Parathyroid adenoma (tissue), 2 donors: ENCODE measurements at regions not wholly inside any gene's neighbourhood (a gene's known extent, or its start where the extent isn't known, plus 50 kb on each side); places are given as distances from the start of the nearest gene placed in this dataset.

Experiments used
- H2AFZ ChIP-seq: fragments of 300-600 bp; sonication (generic); one replicate; pipeline ENCODE4 v1.7.0; 2017; ENCODE audit warnings: antibody characterized with exemption, mild to moderate bottlenecking
- H3K27ac ChIP-seq: fragments of 300-600 bp; sonication (generic); one replicate; pipeline ENCODE4 v1.7.0; 2017
- H3K27me3 ChIP-seq: fragments of 300-600 bp; sonication (generic); one replicate; pipeline ENCODE4 v1.7.0; 2017; ENCODE audit warnings: low read length; ENCODE audit not compliant: control insufficient read depth, insufficient read depth
- H3K36me3 ChIP-seq: fragments of 300-600 bp; sonication (generic); one replicate; pipeline ENCODE4 v1.7.0; 2017; ENCODE audit warnings: low read length; ENCODE audit not compliant: control insufficient read depth, insufficient read depth
- H3K4me1 ChIP-seq: fragments of 300-600 bp; sonication (generic); one replicate; pipeline ENCODE4 v1.7.0; 2017; ENCODE audit warnings: control low read depth
- H3K4me2 ChIP-seq: fragments of 300-600 bp; sonication (generic); one replicate; pipeline ENCODE4 v1.7.0; 2017; ENCODE audit warnings: low read length
- H3K4me3 ChIP-seq: fragments of 300-600 bp; sonication (generic); one replicate; pipeline ENCODE4 v1.7.0; 2017; ENCODE audit warnings: low read depth, low read length
- H3K79me2 ChIP-seq: fragments of 300-600 bp; sonication (generic); one replicate; pipeline ENCODE4 v1.7.0; 2017; ENCODE audit warnings: control low read depth
- H3K9ac ChIP-seq: fragments of 300-600 bp; sonication (generic); one replicate; pipeline ENCODE4 v1.7.0; 2017; ENCODE audit warnings: mild to moderate bottlenecking
- H3K9me3 ChIP-seq: fragments of 300-600 bp; sonication (generic); one replicate; pipeline ENCODE4 v1.7.0; 2017; ENCODE audit warnings: low read length; ENCODE audit not compliant: control insufficient read depth
- TF ChIP-seq, protein P1 (sequence below): fragments of 300-600 bp; sonication (generic); IDR thresholded peaks from one replicate; pipeline ENCODE4 v1.7.0; 2017; ENCODE audit warnings: antibody characterized with exemption, mild to moderate bottlenecking
- donor health status: primary hyperparathyroidism.

DNA sequence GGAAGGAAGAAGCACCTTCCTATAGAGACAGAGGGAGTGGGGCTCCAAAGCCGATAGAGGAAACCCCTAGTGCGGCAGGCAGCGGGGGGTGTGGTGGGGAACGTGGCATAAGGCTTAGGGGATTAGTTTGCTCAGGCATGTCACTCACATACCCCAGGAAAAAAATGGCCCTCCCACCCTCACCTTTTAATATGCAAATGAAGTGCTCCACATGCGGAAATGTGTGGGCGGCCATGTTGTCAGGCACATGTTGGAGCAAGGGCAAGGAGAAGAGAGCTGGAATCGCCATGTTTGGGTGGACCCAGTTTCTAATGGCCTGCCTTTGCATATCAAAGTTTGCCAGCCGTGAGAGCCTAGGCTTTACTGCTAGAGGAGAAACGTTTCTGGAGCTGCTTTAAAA is 758.8 kb downstream of the NR2F1-AS1 start:
- no peaks in the 10 kb centered on the region for H3K79me2 ChIP-seq
- no peak overlapping the region for H3K27ac ChIP-seq
- H3K9me3 ChIP-seq, result no peaks in the 10 kb centered on the region
- no peaks in the 10 kb centered on the region for H3K36me3 ChIP-seq
- no peak overlapping the region for H3K9ac ChIP-seq
- H3K4me1 ChIP-seq, result no peaks in the 10 kb centered on the region
- no peak overlapping the region for H3K4me2 ChIP-seq
- TF ChIP-seq, protein P1, sequence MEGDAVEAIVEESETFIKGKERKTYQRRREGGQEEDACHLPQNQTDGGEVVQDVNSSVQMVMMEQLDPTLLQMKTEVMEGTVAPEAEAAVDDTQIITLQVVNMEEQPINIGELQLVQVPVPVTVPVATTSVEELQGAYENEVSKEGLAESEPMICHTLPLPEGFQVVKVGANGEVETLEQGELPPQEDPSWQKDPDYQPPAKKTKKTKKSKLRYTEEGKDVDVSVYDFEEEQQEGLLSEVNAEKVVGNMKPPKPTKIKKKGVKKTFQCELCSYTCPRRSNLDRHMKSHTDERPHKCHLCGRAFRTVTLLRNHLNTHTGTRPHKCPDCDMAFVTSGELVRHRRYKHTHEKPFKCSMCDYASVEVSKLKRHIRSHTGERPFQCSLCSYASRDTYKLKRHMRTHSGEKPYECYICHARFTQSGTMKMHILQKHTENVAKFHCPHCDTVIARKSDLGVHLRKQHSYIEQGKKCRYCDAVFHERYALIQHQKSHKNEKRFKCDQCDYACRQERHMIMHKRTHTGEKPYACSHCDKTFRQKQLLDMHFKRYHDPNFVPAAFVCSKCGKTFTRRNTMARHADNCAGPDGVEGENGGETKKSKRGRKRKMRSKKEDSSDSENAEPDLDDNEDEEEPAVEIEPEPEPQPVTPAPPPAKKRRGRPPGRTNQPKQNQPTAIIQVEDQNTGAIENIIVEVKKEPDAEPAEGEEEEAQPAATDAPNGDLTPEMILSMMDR, result no peak
- no peak overlapping the region for H3K4me3 ChIP-seq
- H2AFZ ChIP-seq, result no peak overlapping the region
- no peaks in the 10 kb centered on the region for H3K27me3 ChIP-seq

DNA sequence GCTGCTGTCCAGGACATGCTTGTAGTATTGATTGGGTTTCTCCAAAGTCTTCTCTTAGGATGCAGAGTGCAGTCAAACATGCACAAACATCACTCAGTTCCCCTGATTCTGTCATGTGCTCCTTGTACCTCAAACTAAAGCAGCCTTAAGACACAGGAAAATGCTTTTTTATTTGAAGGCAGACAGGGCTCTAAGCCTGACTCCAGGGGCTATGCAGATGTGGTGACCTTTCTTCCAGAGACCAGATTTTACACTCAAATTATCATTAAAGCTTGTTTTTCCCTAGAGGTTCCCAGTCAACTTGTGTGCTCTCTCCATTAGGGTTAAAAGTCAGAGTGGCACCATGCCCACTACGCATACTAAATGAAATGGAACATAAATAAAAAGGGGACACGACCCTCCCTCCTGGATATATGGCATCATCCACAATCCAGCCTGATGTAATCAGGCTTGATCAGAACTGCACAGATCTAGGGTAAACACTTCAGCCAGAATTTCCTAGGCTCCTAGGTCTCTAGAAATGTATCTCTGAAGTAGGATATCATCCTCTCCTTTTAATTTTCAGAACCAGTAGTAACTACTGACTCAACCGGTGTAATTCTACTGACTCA is 771.1 kb downstream of the NR2F1-AS1 start:
- Histone ChIP-seq H3K27me3 (no peaks in the 10 kb centered on the region), H3K4me3 (no peak overlapping the region), H2AFZ (no peak overlapping the region), H3K9ac (no peak overlapping the region), H3K27ac (no peak overlapping the region), H3K4me1 (no peaks in the 10 kb centered on the region), H3K4me2 (no peak overlapping the region), H3K9me3 (no peaks in the 10 kb centered on the region), H3K36me3 (no peaks in the 10 kb centered on the region), H3K79me2 (no peaks in the 10 kb centered on the region)
- TF ChIP-seq, protein P1, result no peak

DNA sequence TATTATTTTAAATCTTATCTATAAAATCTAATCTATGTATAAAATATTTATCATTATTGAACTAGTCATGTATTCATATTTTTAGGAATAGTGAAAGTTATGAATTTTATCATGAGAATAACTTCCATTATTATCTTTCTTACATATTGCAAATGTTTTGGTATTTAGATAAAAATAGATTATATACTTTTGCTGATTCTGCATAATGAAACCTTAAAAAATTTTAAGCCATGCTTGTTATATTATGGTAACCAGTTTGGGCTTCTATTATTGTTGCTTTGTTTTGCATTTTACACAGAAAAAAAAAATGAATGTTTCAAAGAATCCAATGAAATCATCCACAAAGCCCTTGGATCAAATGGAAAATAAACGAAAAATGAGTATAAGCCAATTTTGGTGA is 772.5 kb downstream of the NR2F1-AS1 start:
- Histone ChIP-seq H2AFZ (no peak overlapping the region), H3K9ac (no peak overlapping the region), H3K27ac (no peak overlapping the region), H3K36me3 (no peaks in the 10 kb centered on the region), H3K9me3 (no peaks in the 10 kb centered on the region), H3K4me2 (no peak overlapping the region), H3K4me3 (no peak overlapping the region), H3K4me1 (no peaks in the 10 kb centered on the region), H3K27me3 (no peaks in the 10 kb centered on the region), H3K79me2 (no peaks in the 10 kb centered on the region)
- TF ChIP-seq, protein P1, result no peak

DNA sequence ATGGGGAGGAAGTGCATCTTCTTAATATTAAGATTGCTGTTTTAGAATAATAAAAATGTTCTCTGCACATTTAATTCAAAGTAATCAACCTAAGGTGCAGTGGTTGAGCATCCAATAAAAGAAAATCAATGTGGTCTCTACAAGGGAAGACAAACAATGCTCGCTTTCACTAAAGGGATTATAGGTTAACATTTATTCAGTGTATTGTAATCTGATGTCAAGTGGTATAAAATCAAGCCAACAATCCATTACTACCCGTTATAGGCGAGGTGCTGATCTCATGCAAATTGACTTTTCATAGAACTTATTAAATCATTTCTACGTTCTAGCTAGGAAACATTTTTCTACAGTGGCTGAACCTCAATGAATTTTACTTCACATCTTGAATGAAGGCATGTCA is 773.9 kb downstream of the NR2F1-AS1 start:
- H3K27me3 ChIP-seq, result no peaks in the 10 kb centered on the region
- H2AFZ ChIP-seq, result no peak overlapping the region
- H3K4me2 ChIP-seq, result no peak overlapping the region
- H3K27ac ChIP-seq, result no peak overlapping the region
- TF ChIP-seq, protein P1, result no peak
- no peaks in the 10 kb centered on the region for H3K9me3 ChIP-seq
- no peaks in the 10 kb centered on the region for H3K36me3 ChIP-seq
- no peak overlapping the region for H3K9ac ChIP-seq
- H3K4me3 ChIP-seq, result no peak overlapping the region
- no peaks in the 10 kb centered on the region for H3K4me1 ChIP-seq
- H3K79me2 ChIP-seq, result no peaks in the 10 kb centered on the region

DNA sequence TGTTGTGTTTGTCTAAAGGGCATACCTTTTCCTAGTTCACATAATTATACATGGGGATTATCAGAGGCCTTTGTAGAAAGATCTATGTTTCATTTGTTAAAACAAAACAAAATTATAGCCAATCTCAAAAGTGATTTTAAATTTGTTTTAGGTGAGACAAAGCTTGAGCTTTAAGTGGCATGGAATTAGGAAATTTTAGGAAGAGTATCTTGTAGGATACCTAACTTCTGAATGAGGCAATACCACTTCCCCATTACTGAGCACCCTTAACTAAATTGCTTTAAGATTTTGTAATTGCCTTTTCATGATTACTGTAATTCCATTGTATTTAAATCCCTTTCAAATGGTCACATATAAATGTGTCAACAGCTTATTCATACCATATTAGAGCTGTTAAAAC is 775.6 kb downstream of the NR2F1-AS1 start:
- H3K4me1 ChIP-seq, result no peaks in the 10 kb centered on the region
- H3K4me3 ChIP-seq, result no peak overlapping the region
- no peak overlapping the region for H3K4me2 ChIP-seq
- TF ChIP-seq, protein P1, result no peak
- no peaks in the 10 kb centered on the region for H3K36me3 ChIP-seq
- no peaks in the 10 kb centered on the region for H3K27me3 ChIP-seq
- H3K27ac ChIP-seq, result no peak overlapping the region
- H2AFZ ChIP-seq, result no peak overlapping the region
- H3K79me2 ChIP-seq, result no peaks in the 10 kb centered on the region
- H3K9ac ChIP-seq, result no peak overlapping the region
- no peaks in the 10 kb centered on the region for H3K9me3 ChIP-seq
